Muscle of arm (tissue), 1 donor: ENCODE measurements at regions not wholly inside any gene's neighbourhood (a gene's known extent, or its start where the extent isn't known, plus 50 kb on each side); places are given as distances from the start of the nearest gene placed in this dataset.

ENCODE experiments used
- DNase-seq: peaks from one replicate; pipeline ENCODE4 v3.0.0-alpha.2; 2013

GRCh38 chr3:154571553-154572226, 141.7 kb upstream of the GPR149 start:
- DNase-seq, result no peak

- no peak for DNase-seq
Observed at GRCh38 chr3:154568064-154568463, 138.1 kb upstream of the GPR149 start.

GRCh38 chr3:154559623-154560022, 129.6 kb upstream of the GPR149 start:
- no peak for DNase-seq

- no peak for DNase-seq
Observed at GRCh38 chr3:154552338-154552737, 122.3 kb upstream of the GPR149 start.

- no peak for DNase-seq
Observed at GRCh38 chr3:154549391-154549790, 119.4 kb upstream of the GPR149 start.

GRCh38 chr3:154548341-154548740, 118.4 kb upstream of the GPR149 start:
- DNase-seq, result no peak

GRCh38 chr3:154542837-154543236, 112.8 kb upstream of the GPR149 start:
- DNase-seq, result no peak

GRCh38 chr3:154540950-154541604, 111.1 kb upstream of the GPR149 start:
- DNase-seq, result no peak

GRCh38 chr3:154538566-154539360, 108.8 kb upstream of the GPR149 start:
- no peak for DNase-seq

- DNase-seq, result no peak
Observed at GRCh38 chr3:154536751-154537150, 106.8 kb upstream of the GPR149 start.

GRCh38 chr3:154522036-154522602, 92.1 kb upstream of the GPR149 start:
- no peak for DNase-seq

- no peak for DNase-seq
Observed at GRCh38 chr3:154517404-154517803, 87.4 kb upstream of the GPR149 start.

GRCh38 chr3:154515921-154516320, 85.9 kb upstream of the GPR149 start:
- DNase-seq, result no peak

- no peak for DNase-seq
Observed at GRCh38 chr3:154510780-154511179, 80.8 kb upstream of the GPR149 start.

- no peak for DNase-seq
Observed at GRCh38 chr3:154507727-154508126, 77.7 kb upstream of the GPR149 start.

GRCh38 chr3:154496978-154497377, 67.0 kb upstream of the GPR149 start:
- no peak for DNase-seq

- no peak for DNase-seq
Observed at GRCh38 chr3:154496540-154496939, 66.5 kb upstream of the GPR149 start.

- no peak for DNase-seq
Observed at GRCh38 chr3:154486949-154487348, 57.0 kb upstream of the GPR149 start.

GRCh38 chr3:154482507-154482906, 52.5 kb upstream of the GPR149 start:
- no peak for DNase-seq

- DNase-seq, result no peak
Observed at GRCh38 chr3:154480033-154480432, 50.0 kb upstream of the GPR149 start.
